DND-41 (cell line): ENCODE measurements at regions not wholly inside any gene's neighbourhood (a gene's known extent, or its start where the extent isn't known, plus 50 kb on each side); places are given as distances from the start of the nearest gene placed in this dataset.

Experiments used
- EZH2 ChIP-seq: IDR thresholded peaks from 3 replicates; pipeline ENCODE4 v1.6.1; 2012; ENCODE audit warnings: borderline replicate concordance, low read depth, mild to moderate bottlenecking, moderate library complexity, low read length, inconsistent platforms; ENCODE audit not compliant: severe bottlenecking
- TF ChIP-seq, protein P1 (sequence below): IDR thresholded peaks from 2 replicates; pipeline ENCODE4 v1.5.1; 2012; ENCODE audit warnings: borderline replicate concordance, low read length, moderate library complexity, mild to moderate bottlenecking; ENCODE audit not compliant: poor library complexity, severe bottlenecking; ENCODE audit errors: extremely low read depth

GRCh38 chr16:7037495-7037894 is 295.1 kb upstream of the RBFOX1 start:
- TF ChIP-seq, protein P1, sequence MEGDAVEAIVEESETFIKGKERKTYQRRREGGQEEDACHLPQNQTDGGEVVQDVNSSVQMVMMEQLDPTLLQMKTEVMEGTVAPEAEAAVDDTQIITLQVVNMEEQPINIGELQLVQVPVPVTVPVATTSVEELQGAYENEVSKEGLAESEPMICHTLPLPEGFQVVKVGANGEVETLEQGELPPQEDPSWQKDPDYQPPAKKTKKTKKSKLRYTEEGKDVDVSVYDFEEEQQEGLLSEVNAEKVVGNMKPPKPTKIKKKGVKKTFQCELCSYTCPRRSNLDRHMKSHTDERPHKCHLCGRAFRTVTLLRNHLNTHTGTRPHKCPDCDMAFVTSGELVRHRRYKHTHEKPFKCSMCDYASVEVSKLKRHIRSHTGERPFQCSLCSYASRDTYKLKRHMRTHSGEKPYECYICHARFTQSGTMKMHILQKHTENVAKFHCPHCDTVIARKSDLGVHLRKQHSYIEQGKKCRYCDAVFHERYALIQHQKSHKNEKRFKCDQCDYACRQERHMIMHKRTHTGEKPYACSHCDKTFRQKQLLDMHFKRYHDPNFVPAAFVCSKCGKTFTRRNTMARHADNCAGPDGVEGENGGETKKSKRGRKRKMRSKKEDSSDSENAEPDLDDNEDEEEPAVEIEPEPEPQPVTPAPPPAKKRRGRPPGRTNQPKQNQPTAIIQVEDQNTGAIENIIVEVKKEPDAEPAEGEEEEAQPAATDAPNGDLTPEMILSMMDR, result no peak
- no peak for TF ChIP-seq EZH2
